ENCODE measurements at regions not wholly inside any gene's neighbourhood (a gene's known extent, or its start where the extent isn't known, plus 50 kb on each side); places are given as distances from the start of the nearest gene placed in this dataset.

GRCh38 chr5:89956838-89957237 is 452.7 kb downstream of the CETN3 start:
- Histone ChIP-seq H3K18ac (ENCODE audit: low read depth, low read length) (no peak overlapping the region), H2BK15ac (ENCODE audit: low read depth, low read length) (no peak overlapping the region), H4K5ac (ENCODE audit: low read depth, low read length) (no peak overlapping the region), H4K91ac (ENCODE audit: insufficient read depth, low read depth, low read length) (no peak overlapping the region), H3K4me2 (ENCODE audit: low read depth, low read length) (no peak overlapping the region), H3K9me1 (ENCODE audit: insufficient read depth, low read length) (no peaks in the 10 kb centered on the region), H2AK5ac (ENCODE audit: low read depth, low read length) (no peak overlapping the region), H3K27ac (ENCODE audit: insufficient read depth, low read length) (no peak overlapping the region), H3K9ac (ENCODE audit: low read depth, low read length) (no peak overlapping the region), H3K23ac (ENCODE audit: low read depth, low read length) (no peak overlapping the region), H3K14ac (replicated peaks; ENCODE audit: low read depth, low read length) (no peak overlapping the region), H3K4ac (ENCODE audit: low read depth, low read length) (no peak overlapping the region), H4K20me1 (ENCODE audit: insufficient read depth, low read length) (no peaks in the 10 kb centered on the region), H2BK20ac (ENCODE audit: low read depth, low read length) (no peak overlapping the region), H3K79me1 (ENCODE audit: low read depth in 1 of 2, low read length in 2 of 2) (no peaks in the 10 kb centered on the region), H2BK120ac (ENCODE audit: low read depth, low read length) (no peak overlapping the region), H3K56ac (ENCODE audit: extremely low read depth, insufficient read depth, low read length) (no peak overlapping the region), H3K4me1 (ENCODE audit: control insufficient read depth, insufficient read depth, low read length) (no peaks in the 10 kb centered on the region), H4K8ac (ENCODE audit: low read depth in 2 of 2, low read length in 2 of 2) (no peak overlapping the region), H2AK9ac (replicated peaks; ENCODE audit: low read depth, low read length, poor library complexity) (no peak overlapping the region), H2BK5ac (ENCODE audit: low read depth, low read length, poor library complexity, severe bottlenecking) (no peak overlapping the region), H3K27me3 (ENCODE audit: control insufficient read depth, insufficient read depth, low read length) (no peaks in the 10 kb centered on the region), H3K4me3 (ENCODE audit: insufficient read depth, low read depth, low read length) (no peak overlapping the region), H3K9me3 (ENCODE audit: control insufficient read depth, insufficient read depth, low read length) (no peaks in the 10 kb centered on the region), H2AFZ (replicated peaks; ENCODE audit: low read length, poor library complexity) (no peak overlapping the region), H3K36me3 (ENCODE audit: control insufficient read depth, insufficient read depth, low read length) (no peaks in the 10 kb centered on the region)
- ATAC-seq (ENCODE audit: low read depth) (no peak), DNase-seq (no peak)
- dilution Hi-C loops (cut with HindIII; ENCODE audit: low sequenced_read_pairs, unreplicated experiment), result no loop called here
- in situ Hi-C loops (cut with MboI; ENCODE audit: low sequenced_read_pairs), result no loop called here
- TF ChIP-seq RAD21 (IDR thresholded peaks at IDR 0.05; ENCODE audit: low read length) (no peak), SMC3 (IDR thresholded peaks at IDR 0.05; ENCODE audit: low read depth, low read length) (no peak), MXI1 (IDR thresholded peaks at IDR 0.05; ENCODE audit: borderline replicate concordance, low read depth, low read length) (no peak), MAFK (IDR thresholded peaks at IDR 0.05; ENCODE audit: low read depth, low read length) (no peak), POLR2A (IDR thresholded peaks at IDR 0.05; ENCODE audit: low read depth, low read length) (no peak), FOS (IDR thresholded peaks at IDR 0.05; ENCODE audit: low read depth, low read length) (no peak), BHLHE40 (IDR thresholded peaks at IDR 0.05; ENCODE audit: low read depth, low read length) (no peak), MAZ (IDR thresholded peaks at IDR 0.05; ENCODE audit: borderline replicate concordance, low read depth, low read length) (no peak), RFX5 (IDR thresholded peaks at IDR 0.05; ENCODE audit: low read depth, low read length) (no peak), CTCF (conservative IDR thresholded peaks at IDR 0.05; ENCODE audit: low read depth, low read length) (no peak)
- ChIA-PET POLR2A (ENCODE audit: unreplicated experiment) (no interaction called here), CTCF (no interaction called here)
- intact Hi-C loops (cut with micrococcal nuclease), result no loop called here
- no TSS peak for BruUV-seq (replicated peaks)
- no CpG with 5 or more reads among the region's 1 CpG for WGBS, 2 experiments (ENCODE audit: extremely low coverage in 2 of 2, insufficient read length in 1 of 2)
